H1 (cell line): ENCODE measurements at regions not wholly inside any gene's neighbourhood (a gene's known extent, or its start where the extent isn't known, plus 50 kb on each side); places are given as distances from the start of the nearest gene placed in this dataset.

ENCODE experiments used
- CTCF ChIA-PET: fragments of 300-600 bp; sonication (Branson Sonifier 250); formaldehyde crosslinking; loops from one replicate; lab custom pipeline; 2021; ENCODE audit not compliant: partially characterized antibody; lab: Charles Lee
- POLR2A ChIA-PET: fragments of 300-600 bp; sonication (Branson Sonifier 250); formaldehyde crosslinking; loops from one replicate; lab custom pipeline; 2021; ENCODE audit warnings: inconsistent platforms; ENCODE audit not compliant: partially characterized antibody; lab: Charles Lee
- DNase-seq, 2 experiments: peaks; one replicate each; pipeline versions ENCODE4 v3.0.0 to v3.0.0-alpha.2; 2010 to 2022; ENCODE audit warnings: low spot score in 2 of 2, low read depth in 1 of 2, mixed read lengths in 1 of 2
- FAIRE-seq: peaks from 2 replicates; lab custom pipeline; 2011; peaks lifted over from hg19 to GRCh38; lab: Jason Lieb, UNC
- H2AFZ ChIP-seq: 2 replicates; pipeline ENCODE4 v1.8.1; 2012; ENCODE audit warnings: low read length, inconsistent platforms
- H2AK5ac ChIP-seq: 2 replicates; pipeline ENCODE4 v1.6.1; 2013; ENCODE audit warnings: low read depth, low read length
- H2BK120ac ChIP-seq: replicated peaks from 2 replicates; pipeline ENCODE3; 2013; ENCODE audit warnings: low read depth, low read length, inconsistent platforms
- H2BK12ac ChIP-seq: 2 replicates; pipeline ENCODE4 v1.6.1; 2013; ENCODE audit warnings: low read depth, low read length
- H2BK15ac ChIP-seq: 2 replicates; pipeline ENCODE4 v1.6.1; 2013; ENCODE audit warnings: low read length
- H2BK20ac ChIP-seq: 2 replicates; pipeline ENCODE4 v1.6.1; 2013; ENCODE audit warnings: low read length
- H2BK5ac ChIP-seq: 2 replicates; pipeline ENCODE4 v1.6.1; 2013; ENCODE audit warnings: low read depth, low read length
- H3K14ac ChIP-seq: 2 replicates; pipeline ENCODE4 v1.6.1; 2013; ENCODE audit warnings: inconsistent platforms; ENCODE audit not compliant: insufficient read length
- H3K18ac ChIP-seq: 2 replicates; pipeline ENCODE4 v1.6.1; 2013; ENCODE audit warnings: low read length; ENCODE audit errors: extremely low read depth
- H3K23ac ChIP-seq: 2 replicates; pipeline ENCODE4 v1.6.1; 2013; ENCODE audit warnings: inconsistent platforms; ENCODE audit not compliant: insufficient read length
- H3K23me2 ChIP-seq: 2 replicates; pipeline ENCODE4 v1.6.1; 2013; ENCODE audit warnings: low read depth, low read length
- H3K27ac ChIP-seq: 2 replicates; pipeline ENCODE4 v1.6.1; 2011; ENCODE audit warnings: low read depth, low read length, inconsistent platforms
- H3K27me3 ChIP-seq, 4 experiments: replicated peaks in 1 of 4; 1 replicate in 1 of 4; 2 replicates in 3 of 4; pipeline versions ENCODE4 v1.6.1 to v1.8.1; 2011 to 2013; ENCODE audit warnings: low read length in 3 of 4, mild to moderate bottlenecking in 3 of 4, inconsistent platforms in 2 of 4, mixed read lengths in 2 of 4, moderate library complexity in 1 of 4; ENCODE audit not compliant: control insufficient read depth in 3 of 4, insufficient read depth in 3 of 4; ENCODE audit errors: extremely low read depth in 1 of 4
- H3K36me3 ChIP-seq, 4 experiments: 2 replicates each; pipeline versions ENCODE4 v1.6.1 to v1.8.1; 2011 to 2013; ENCODE audit warnings: mild to moderate bottlenecking in 4 of 4, low read length in 3 of 4, moderate library complexity in 2 of 4, control low read depth in 1 of 4, inconsistent platforms in 1 of 4; ENCODE audit not compliant: insufficient read depth in 4 of 4, control insufficient read depth in 2 of 4
- H3K4ac ChIP-seq: replicated peaks from 2 replicates; pipeline ENCODE3; 2013; ENCODE audit warnings: low read length, low read depth, mixed read lengths, inconsistent platforms; ENCODE audit not compliant: insufficient read length
- H3K4me1 ChIP-seq, 4 experiments: replicated peaks in 1 of 4; 1 replicate in 1 of 4; 2 replicates in 3 of 4; pipeline versions ENCODE4 v1.6.1 to v1.8.1; 2011 to 2013; ENCODE audit warnings: low read length in 3 of 4, inconsistent platforms in 2 of 4, mixed read lengths in 1 of 4; ENCODE audit not compliant: insufficient read depth in 4 of 4, control insufficient read depth in 3 of 4
- H3K4me2 ChIP-seq, 2 experiments: 2 replicates each; pipeline versions ENCODE4 v1.6.1 to v1.8.1; 2011 to 2013; ENCODE audit warnings: low read depth in 2 of 2, low read length in 2 of 2, control low read depth in 1 of 2, inconsistent platforms in 1 of 2, mild to moderate bottlenecking in 1 of 2; ENCODE audit not compliant: insufficient read depth in 1 of 2
- H3K4me3 ChIP-seq, 4 experiments: fragments of 200-600, 300-600 bp in 1 of 4; sonication (generic), shearing (Covaris generic), sonication (Bioruptor Twin) in 1 of 4; 2 replicates each; pipeline versions ENCODE4 v1.5.1 to v1.8.1; 2011 to 2016; ENCODE audit warnings: low read length in 4 of 4, low read depth in 3 of 4, control low read depth in 2 of 4, inconsistent platforms in 2 of 4, mild to moderate bottlenecking in 2 of 4, mixed read lengths in 1 of 4, moderate library complexity in 1 of 4; ENCODE audit not compliant: insufficient read depth in 2 of 4; ENCODE audit errors: extremely low read depth in 1 of 4
- H3K56ac ChIP-seq: replicated peaks from 2 replicates; pipeline ENCODE3; 2013; ENCODE audit warnings: low read depth, mild to moderate bottlenecking, mixed read lengths, low read length, inconsistent platforms; ENCODE audit not compliant: insufficient read length
- H3K79me1 ChIP-seq: 2 replicates; pipeline ENCODE4 v1.6.1; 2013; ENCODE audit warnings: low read depth, low read length, control low read depth
- H3K79me2 ChIP-seq, 2 experiments: 2 replicates each; pipeline versions ENCODE4 v1.6.1 to v1.8.1; 2012 to 2013; ENCODE audit warnings: low read length in 2 of 2, mild to moderate bottlenecking in 2 of 2, inconsistent platforms in 1 of 2; ENCODE audit not compliant: insufficient read depth in 2 of 2, control insufficient read depth in 1 of 2
- H3K9ac ChIP-seq, 4 experiments: replicated peaks in 1 of 4; 1 replicate in 1 of 4; 2 replicates in 3 of 4; pipeline versions ENCODE4 v1.6.1 to v1.8.1; 2011 to 2013; ENCODE audit warnings: low read depth in 3 of 4, low read length in 3 of 4, control low read depth in 2 of 4, mild to moderate bottlenecking in 2 of 4, moderate library complexity in 2 of 4, inconsistent platforms in 1 of 4; ENCODE audit errors: extremely low read depth in 1 of 4
- H3K9me3 ChIP-seq, 2 experiments: 2 replicates each; pipeline versions ENCODE4 v1.6.1 to v1.8.1; 2012 to 2013; ENCODE audit warnings: mild to moderate bottlenecking in 2 of 2, moderate library complexity in 2 of 2, control low read depth in 1 of 2, inconsistent platforms in 1 of 2, low read depth in 1 of 2, low read length in 1 of 2, mixed read lengths in 1 of 2; ENCODE audit not compliant: insufficient read depth in 2 of 2
- H4K20me1 ChIP-seq, 2 experiments: replicated peaks in 1 of 2; 2 replicates each; pipeline versions ENCODE3 to v1.8.1; 2011 to 2013; ENCODE audit warnings: inconsistent platforms in 2 of 2, low read length in 2 of 2, mild to moderate bottlenecking in 1 of 2; ENCODE audit not compliant: insufficient read depth in 2 of 2, control insufficient read depth in 1 of 2
- H4K5ac ChIP-seq: 2 replicates; pipeline ENCODE4 v1.6.1; 2013; ENCODE audit warnings: low read length, low read depth, mixed read lengths, inconsistent platforms; ENCODE audit not compliant: insufficient read length
- H4K8ac ChIP-seq: 2 replicates; pipeline ENCODE4 v1.8.0; 2013; ENCODE audit warnings: mild to moderate bottlenecking, moderate library complexity, low read length, inconsistent platforms; ENCODE audit not compliant: insufficient read depth; ENCODE audit errors: extremely low read depth
- H4K91ac ChIP-seq: replicated peaks from 2 replicates; pipeline ENCODE3; 2013; ENCODE audit warnings: low read length, mixed read lengths, inconsistent platforms; ENCODE audit not compliant: insufficient read length
- ATF3 ChIP-seq: IDR thresholded peaks from 2 replicates; pipeline ENCODE4 v1.6.1; 2011; ENCODE audit warnings: low read depth, mild to moderate bottlenecking, low read length; ENCODE audit not compliant: insufficient read depth
- CTBP2 ChIP-seq: IDR thresholded peaks from 2 replicates; pipeline ENCODE4 v1.7.0; 2011; ENCODE audit warnings: borderline replicate concordance, mild to moderate bottlenecking, moderate library complexity, mixed read lengths, low read length; ENCODE audit not compliant: insufficient read depth, insufficient read length
- CTCF ChIP-seq, 3 experiments: IDR thresholded peaks; 1 replicate in 2 of 3; 2 replicates in 1 of 3; pipeline versions ENCODE4 v1.5.1 to v1.6.1; 2011; ENCODE audit warnings: low read length in 3 of 3, mild to moderate bottlenecking in 3 of 3, inconsistent platforms in 2 of 3, low read depth in 1 of 3, moderate library complexity in 1 of 3; ENCODE audit not compliant: insufficient read depth in 1 of 3; ENCODE audit errors: control extremely low read depth in 1 of 3
- NANOG ChIP-seq: IDR thresholded peaks from 2 replicates; pipeline ENCODE4 v1.6.1; 2011; ENCODE audit warnings: low read length, low read depth, mild to moderate bottlenecking, inconsistent platforms; ENCODE audit not compliant: insufficient read depth, poor library complexity, severe bottlenecking
- NRF1 ChIP-seq: IDR thresholded peaks from 2 replicates; pipeline ENCODE4 v1.6.1; 2011; ENCODE audit warnings: mild to moderate bottlenecking, low read depth, low read length, improper control_type of control experiment
- POLR2A ChIP-seq, 2 experiments: IDR thresholded peaks; 1 replicate in 1 of 2; 2 replicates in 1 of 2; pipeline ENCODE4 v1.6.1; 2011; ENCODE audit warnings: low read depth in 2 of 2, low read length in 2 of 2, mild to moderate bottlenecking in 2 of 2; ENCODE audit errors: control extremely low read depth in 1 of 2
- RFX5 ChIP-seq: IDR thresholded peaks from 2 replicates; pipeline ENCODE4 v1.6.1; 2011; ENCODE audit warnings: low read depth, low read length, improper control_type of control experiment, borderline replicate concordance
- SIX5 ChIP-seq: IDR thresholded peaks from 2 replicates; pipeline ENCODE4 v1.6.1; 2011; ENCODE audit warnings: mild to moderate bottlenecking, low read depth, low read length
- USF2 ChIP-seq: IDR thresholded peaks from 2 replicates; pipeline ENCODE4 v1.6.1; 2011; ENCODE audit warnings: low read length, improper control_type of control experiment
- WGBS, 2 experiments: shearing (Covaris generic) in 1 of 2; methylation state at CpG; one replicate each; pipeline versions ENCODE4 v1.1.6 to v1.1.7; 2013 to 2015; ENCODE audit warnings: low lambda C conversion rate in 2 of 2, mixed read lengths in 2 of 2, inconsistent platforms in 1 of 2, low coverage in 1 of 2, missing lambda C conversion rate in 1 of 2; ENCODE audit not compliant: insufficient replicate concordance in 2 of 2, insufficient coverage in 1 of 2, insufficient read length in 1 of 2; ENCODE audit errors: extremely low coverage in 1 of 2, missing lambda C conversion rate in 1 of 2; 5-methylcytosine and 5-hydroxymethylcytosine counted together

GRCh38 chr6:6824381-6824780 lies 235.9 kb downstream of the LY86 start:
- H3K23me2 ChIP-seq = peaks cover 4% of the 10 kb centered on the region; the same call in 1 of the 2 replicates
- H2BK5ac ChIP-seq = peak overlapping the region; percentile 31; the same call in 1 of the 2 replicates
- no peak overlapping the region for H2AFZ ChIP-seq
- FAIRE-seq (no peak), DNase-seq (no peak)
- H3K23ac ChIP-seq = no peak overlapping the region
- 95% methylated on average over 6 of the region's 6 CpGs; no CpG with 5 or more reads in 1 of the 2 experiments for WGBS, 2 experiments
- no peaks in the 10 kb centered on the region for H3K79me1 ChIP-seq
- H3K9me3 ChIP-seq = no peaks in the 10 kb centered on the region
- no peak overlapping the region for H3K4me2 ChIP-seq
- H4K20me1 ChIP-seq = no peaks in the 10 kb centered on the region
- no peak overlapping the region for H3K27ac ChIP-seq
- H2BK20ac ChIP-seq = no peak overlapping the region
- peak overlapping the region; percentile 76 for H2AK5ac ChIP-seq
- no peaks in the 10 kb centered on the region for H3K27me3 ChIP-seq
- no peak overlapping the region for H4K8ac ChIP-seq
- H3K9ac ChIP-seq = no peak overlapping the region
- POLR2A ChIA-PET = no interaction called here
- H3K4ac ChIP-seq = peak overlapping the region; percentile 91
- H3K14ac ChIP-seq = no peak overlapping the region
- H2BK12ac ChIP-seq = peak overlapping the region; percentile 46; the same call in 1 of the 2 replicates
- no peaks in the 10 kb centered on the region for H3K36me3 ChIP-seq
- H4K5ac ChIP-seq = no peak overlapping the region
- H4K91ac ChIP-seq = peak overlapping the region; percentile 70
- peak overlapping the region; percentile 65; the same call in 1 of the 2 replicates for H2BK15ac ChIP-seq
- H3K56ac ChIP-seq = no peak overlapping the region
- no peak overlapping the region for H2BK120ac ChIP-seq
- no peak overlapping the region for H3K4me3 ChIP-seq
- H3K18ac ChIP-seq = no peak overlapping the region
- CTCF ChIA-PET = interaction anchor here (1.1 to 1.3 kb wide), 5 partner anchors 17 to 282 kb away, joined by 3 to 6 read pairs (median 3); no protein-coding TSS in a partner anchor
- no peaks in the 10 kb centered on the region for H3K79me2 ChIP-seq
- H3K4me1 ChIP-seq = peaks cover 2 to 16% (median 6%) of the 10 kb centered on the region in 4 experiments; a peak in 6 of 7 replicates
- TF ChIP-seq SIX5 (no peak), CTBP2 (no peak), NANOG (no peak), USF2 (no peak), RFX5 (no peak), ATF3 (no peak), POLR2A (IDR thresholded peaks at IDR 0.05; ENCODE audit: control extremely low read depth in 1 of 2, low read depth in 2 of 2, low read length in 2 of 2) (no peak), NRF1 (no peak), CTCF (IDR thresholded peaks at IDR 0.05; ENCODE audit: control extremely low read depth in 1 of 3, insufficient read depth in 1 of 3, low read depth in 1 of 3, low read length in 3 of 3) (no peak)
